T47D (cell line): ENCODE measurements at regions not wholly inside any gene's neighbourhood (a gene's known extent, or its start where the extent isn't known, plus 50 kb on each side); places are given as distances from the start of the nearest gene placed in this dataset.

ENCODE experiments used
- DNase-seq, 2 experiments: peaks; one replicate each; pipeline versions ENCODE4 v3.0.0 to v3.0.0-alpha.2; 2011 to 2012; ENCODE audit warnings: low read depth in 1 of 2, low spot score in 1 of 2
- JUND ChIP-seq: IDR thresholded peaks from 2 replicates; pipeline ENCODE4 v1.6.1; 2012; ENCODE audit warnings: low read depth
- in situ Hi-C: cut with HindIII; loops from 2 replicates; pipeline ENCODE4 v1.10.0; 2016; ENCODE audit warnings: low sequenced_read_pairs, low pct_unique_long_range_greater_than_20kb

DNA sequence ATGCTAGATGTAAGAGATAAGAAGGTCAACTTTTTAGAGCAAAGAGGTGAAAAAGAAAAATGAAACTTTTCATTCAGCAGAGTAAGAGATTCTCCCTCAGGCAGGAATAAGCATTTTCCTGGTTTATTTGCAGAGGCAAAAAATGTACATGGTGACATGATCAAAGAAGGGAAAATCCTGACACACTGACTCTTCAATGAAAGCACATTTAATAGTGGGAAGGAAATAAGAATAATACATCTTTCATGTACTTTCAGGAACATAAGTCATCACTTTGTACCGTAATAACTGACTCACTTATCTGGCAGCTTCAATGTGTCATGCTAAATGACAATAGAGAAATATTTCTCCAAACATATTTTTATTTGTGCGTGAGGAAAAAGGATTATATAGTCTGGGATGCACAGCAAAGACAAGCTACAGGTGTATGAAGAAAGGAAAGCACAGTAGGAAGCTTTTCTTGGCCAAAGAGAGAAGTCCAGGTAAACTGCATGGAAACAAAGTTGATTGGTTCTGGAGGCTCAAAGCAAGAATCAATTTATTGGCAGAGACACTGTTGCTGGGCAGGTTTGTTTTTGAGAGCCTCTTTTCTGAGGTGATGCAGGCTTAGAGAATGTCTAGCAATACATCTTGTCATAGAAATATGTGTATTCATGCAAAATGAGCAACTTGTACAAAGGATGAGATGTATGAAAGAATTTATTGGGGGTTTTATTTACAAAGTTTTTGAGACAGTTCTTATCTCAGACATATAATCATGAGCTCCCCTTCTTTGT, 1409.0 kb downstream of the PLA2G4A start:
- DNase-seq, result peak in 1 of 2 experiments; percentile 36
- in situ Hi-C loops, result no loop called here
- TF ChIP-seq JUND, result no peak

DNA sequence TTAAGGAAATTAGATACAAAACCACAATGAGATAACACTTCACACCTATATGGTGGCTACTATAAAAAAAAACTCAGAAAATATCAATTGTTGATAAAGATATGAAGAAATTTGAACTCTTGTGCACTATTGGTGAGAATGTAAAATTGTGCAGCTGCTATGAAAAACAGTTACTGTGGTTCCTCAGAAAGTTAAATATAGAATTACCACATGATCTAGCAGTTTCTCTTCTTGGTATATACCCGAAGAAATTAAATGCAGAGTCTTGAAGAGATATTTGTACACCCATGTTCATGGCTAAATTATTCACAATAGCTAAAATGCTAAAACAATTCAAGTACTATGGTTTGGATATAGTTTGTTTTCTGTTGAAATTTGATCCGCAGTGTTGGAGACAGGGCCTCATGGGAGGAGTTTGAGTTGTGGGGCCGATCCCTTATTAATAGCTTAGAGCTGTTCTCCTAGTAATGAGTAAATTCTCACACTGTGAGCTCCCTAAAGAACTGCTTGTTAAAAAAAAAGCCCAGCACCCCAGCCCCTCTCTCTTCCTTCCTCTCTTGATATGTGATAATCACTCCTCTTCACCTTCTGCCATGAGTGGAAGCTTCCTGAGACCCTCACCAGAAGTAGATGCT, 1412.1 kb downstream of the PLA2G4A start:
- TF ChIP-seq JUND, result no peak
- in situ Hi-C loops, result no loop called here
- no peak for DNase-seq

DNA sequence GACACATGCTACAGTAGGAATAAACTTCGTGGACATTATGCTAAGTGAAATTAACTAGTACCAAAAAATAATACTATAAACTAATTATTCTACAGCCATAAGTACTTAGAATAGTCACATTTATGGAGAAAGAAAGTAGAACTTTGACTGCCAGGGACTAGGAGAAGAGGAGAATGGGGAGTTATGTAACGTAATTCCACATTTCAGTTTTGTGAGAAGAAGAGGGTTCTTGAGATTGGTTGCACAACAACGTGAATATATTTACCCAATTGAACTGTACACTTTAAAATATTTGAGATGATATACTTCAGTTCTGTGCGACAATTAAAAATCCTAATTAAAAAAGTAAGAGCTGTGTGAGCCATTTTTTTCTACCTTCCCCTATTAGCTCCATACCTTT, 1412.9 kb downstream of the PLA2G4A start:
- in situ Hi-C loops, result no loop called here
- no peak for TF ChIP-seq JUND
- no peak for DNase-seq

DNA sequence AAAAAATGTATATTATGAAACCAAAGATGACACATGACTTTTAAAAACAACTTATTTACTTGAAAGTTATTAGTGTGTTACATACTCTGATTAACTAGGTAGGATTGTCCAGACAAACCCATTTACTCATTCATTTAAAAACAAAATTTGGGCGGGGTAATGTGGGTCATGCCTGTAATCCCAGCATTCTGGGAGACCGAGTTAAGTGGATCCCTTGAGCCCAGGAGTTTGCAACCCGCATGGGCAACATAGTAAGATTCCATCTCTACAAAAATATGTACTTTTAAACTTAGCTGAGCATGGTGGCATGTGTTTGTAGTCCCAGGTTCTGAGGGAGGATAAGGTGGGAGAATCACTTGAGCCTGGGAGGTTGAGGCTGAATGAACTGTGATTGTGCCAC, 1414.7 kb downstream of the PLA2G4A start:
- in situ Hi-C loops, result no loop called here
- DNase-seq, result no peak
- no peak for TF ChIP-seq JUND

DNA sequence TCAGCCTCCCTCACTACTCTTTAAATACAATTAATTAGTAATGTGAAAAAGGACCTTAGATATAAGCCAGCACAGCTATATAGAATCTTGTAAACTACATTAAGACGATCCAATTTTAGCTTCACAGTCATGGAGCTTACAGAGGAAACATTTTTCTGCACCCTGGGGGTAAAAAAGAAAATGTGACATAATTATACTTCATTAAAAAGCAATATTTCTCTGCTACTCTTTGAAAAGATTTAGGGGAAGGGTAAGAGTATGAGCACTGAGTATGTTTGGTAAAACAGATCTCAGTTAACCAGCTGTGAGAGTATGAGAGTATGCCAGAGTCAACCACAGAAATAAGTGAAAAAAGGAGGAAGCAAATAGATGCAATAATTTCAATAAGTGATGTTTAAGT, 1415.9 kb downstream of the PLA2G4A start:
- in situ Hi-C loops, result no loop called here
- TF ChIP-seq JUND, result no peak
- no peak for DNase-seq

- in situ Hi-C loops, result no loop called here
- TF ChIP-seq JUND, result no peak
These were observed 1418.5 kb downstream of the PLA2G4A start for GRCh38 chr1:188247255-188247654.

DNA sequence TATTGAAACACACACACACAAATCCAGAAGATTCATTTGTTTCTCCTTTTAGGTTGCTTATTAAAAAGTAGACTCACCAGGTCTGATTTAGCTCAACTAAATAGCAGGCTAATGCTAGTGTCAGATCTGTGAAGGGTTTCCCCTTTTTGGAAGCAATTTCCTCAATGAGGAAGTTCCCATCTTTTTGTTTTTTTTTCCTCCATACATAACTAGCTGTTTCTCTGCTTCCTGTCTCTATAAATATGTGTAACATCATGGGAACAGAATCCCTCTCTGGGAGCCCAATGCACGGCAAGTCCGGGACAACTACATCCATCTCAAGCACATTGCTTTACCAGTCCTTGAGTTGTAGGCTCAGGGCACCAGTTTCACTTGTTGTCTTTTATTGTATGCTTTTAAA, 1421.1 kb downstream of the PLA2G4A start:
- TF ChIP-seq JUND, result no peak
- peak in 1 of 2 experiments; percentile 16 for DNase-seq
- in situ Hi-C loops, result no loop called here

More at GRCh38 chr1:188247255-188247654, 1418.5 kb downstream of the PLA2G4A start:
- DNase-seq, result no peak

- TF ChIP-seq JUND, result no peak
- in situ Hi-C loops, result no loop called here
- DNase-seq, result no peak
These were observed 1422.3 kb downstream of the PLA2G4A start for GRCh38 chr1:188251036-188251435.

GRCh38 chr1:188261849-188262248, 1433.1 kb downstream of the PLA2G4A start:
- in situ Hi-C loops, result no loop called here
- TF ChIP-seq JUND, result no peak
- no peak for DNase-seq

GRCh38 chr1:188269956-188270355, 1441.2 kb downstream of the PLA2G4A start:
- DNase-seq, result no peak
- in situ Hi-C loops, result no loop called here
- no peak for TF ChIP-seq JUND

DNA sequence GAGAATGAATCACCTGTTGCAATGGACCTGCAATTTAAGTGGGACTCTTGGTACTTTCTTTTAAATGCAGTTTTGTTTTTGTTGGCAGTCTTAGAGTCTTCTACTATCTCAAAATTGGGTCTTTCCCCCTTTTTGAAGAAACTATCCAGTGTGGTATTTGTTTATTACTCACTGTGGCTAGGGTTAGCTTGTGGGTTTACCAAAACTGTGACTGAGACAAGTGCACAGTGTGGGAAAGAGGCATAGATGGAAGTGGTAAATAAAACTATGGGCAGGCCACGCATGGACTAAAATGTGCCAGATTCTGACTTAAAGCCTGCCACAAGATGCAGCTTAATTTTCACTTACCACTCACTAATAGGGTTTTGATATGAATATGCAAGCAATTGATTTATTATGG, 1441.7 kb downstream of the PLA2G4A start:
- DNase-seq, result no peak
- in situ Hi-C loops, result no loop called here
- no peak for TF ChIP-seq JUND

GRCh38 chr1:188277771-188278170, 1449.0 kb downstream of the PLA2G4A start:
- no peak for TF ChIP-seq JUND
- in situ Hi-C loops, result no loop called here
- DNase-seq, result no peak

GRCh38 chr1:188281921-188282320, 1453.2 kb downstream of the PLA2G4A start:
- in situ Hi-C loops, result no loop called here
- DNase-seq, result no peak

More at GRCh38 chr1:188281921-188282320, 1453.2 kb downstream of the PLA2G4A start:
- no peak for TF ChIP-seq JUND
